ENCODE measurements at regions not wholly inside any gene's neighbourhood (a gene's known extent, or its start where the extent isn't known, plus 50 kb on each side); places are given as distances from the start of the nearest gene placed in this dataset.

DNA sequence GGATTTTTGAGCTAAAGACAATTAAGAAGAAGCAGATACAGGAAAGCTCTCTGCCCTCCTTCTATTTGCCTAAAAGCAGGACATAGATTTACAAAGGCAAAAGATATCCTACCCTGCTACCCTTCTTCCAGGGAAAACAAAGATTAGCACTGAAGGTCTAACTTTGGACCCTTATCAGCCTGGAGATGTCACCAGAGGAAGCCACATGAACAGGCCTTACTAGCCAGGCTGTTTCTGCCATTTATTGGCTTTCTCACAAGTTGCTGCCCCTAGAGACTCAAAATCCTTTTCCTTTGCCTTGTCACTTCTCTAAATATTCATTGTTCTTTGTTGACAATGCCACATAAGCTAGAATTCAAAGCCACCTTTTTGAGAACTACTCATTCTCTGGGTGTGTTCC is 147.3 kb downstream of the B3GNT2 start:
- no peaks in the 10 kb centered on the region for H4K20me1 ChIP-seq (ENCODE audit: insufficient read depth, low read depth, low read length)
- no peak overlapping the region for H3K9ac ChIP-seq (ENCODE audit: low read length)
- no peak overlapping the region for H3K4me2 ChIP-seq (ENCODE audit: low read depth, low read length, poor library complexity, severe bottlenecking)
- H3K9me3 ChIP-seq (ENCODE audit: low read length) = no peaks in the 10 kb centered on the region
- H3K27me3 ChIP-seq (ENCODE audit: low read length) = no peaks in the 10 kb centered on the region
- no peaks in the 10 kb centered on the region for H3K79me2 ChIP-seq (ENCODE audit: low read length)
- no peak overlapping the region for H3K27ac ChIP-seq (ENCODE audit: low read length)
- H3K4me3 ChIP-seq (ENCODE audit: low read length) = no peak overlapping the region
- no peak for DNase-seq
- H2AFZ ChIP-seq (ENCODE audit: low read length) = no peak overlapping the region
- no peaks in the 10 kb centered on the region for H3K4me1 ChIP-seq (ENCODE audit: low read length)
- no peaks in the 10 kb centered on the region for H3K36me3 ChIP-seq (ENCODE audit: insufficient read depth, low read length)
- no peaks in the 10 kb centered on the region for H3K9me2 ChIP-seq (replicated peaks; ENCODE audit: insufficient read depth, low read length)

- Histone ChIP-seq H3K9me3 (ENCODE audit: low read length) (no peaks in the 10 kb centered on the region), H3K27ac (ENCODE audit: low read length) (no peak overlapping the region), H3K9ac (ENCODE audit: low read length) (no peak overlapping the region), H3K27me3 (ENCODE audit: low read length) (no peaks in the 10 kb centered on the region), H3K4me3 (ENCODE audit: low read length) (no peak overlapping the region), H2AFZ (ENCODE audit: low read length) (no peak overlapping the region), H3K9me2 (replicated peaks; ENCODE audit: insufficient read depth, low read length) (no peaks in the 10 kb centered on the region), H3K4me2 (ENCODE audit: low read depth, low read length, poor library complexity, severe bottlenecking) (no peak overlapping the region), H4K20me1 (ENCODE audit: insufficient read depth, low read depth, low read length) (no peaks in the 10 kb centered on the region), H3K36me3 (ENCODE audit: insufficient read depth, low read length) (no peaks in the 10 kb centered on the region), H3K79me2 (ENCODE audit: low read length) (no peaks in the 10 kb centered on the region), H3K4me1 (ENCODE audit: low read length) (no peaks in the 10 kb centered on the region)
- no peak for DNase-seq
These were observed 145.1 kb downstream of the B3GNT2 start for GRCh38 chr2:62340994-62341484.

GRCh38 chr2:62339837-62340236 is 143.9 kb downstream of the B3GNT2 start:
- Histone ChIP-seq H3K27ac (ENCODE audit: low read length) (no peak overlapping the region), H3K36me3 (ENCODE audit: insufficient read depth, low read length) (no peaks in the 10 kb centered on the region), H2AFZ (ENCODE audit: low read length) (no peak overlapping the region), H3K9ac (ENCODE audit: low read length) (no peak overlapping the region), H3K9me3 (ENCODE audit: low read length) (no peaks in the 10 kb centered on the region), H3K4me2 (ENCODE audit: low read depth, low read length, poor library complexity, severe bottlenecking) (no peak overlapping the region), H3K27me3 (ENCODE audit: low read length) (no peaks in the 10 kb centered on the region), H3K9me2 (replicated peaks; ENCODE audit: insufficient read depth, low read length) (no peaks in the 10 kb centered on the region), H3K79me2 (ENCODE audit: low read length) (no peaks in the 10 kb centered on the region), H4K20me1 (ENCODE audit: insufficient read depth, low read depth, low read length) (no peaks in the 10 kb centered on the region), H3K4me1 (ENCODE audit: low read length) (no peaks in the 10 kb centered on the region), H3K4me3 (ENCODE audit: low read length) (no peak overlapping the region)
- DNase-seq = no peak

GRCh38 chr2:62339413-62339812 is 143.5 kb downstream of the B3GNT2 start:
- Histone ChIP-seq H3K27me3 (ENCODE audit: low read length) (no peaks in the 10 kb centered on the region), H3K9ac (ENCODE audit: low read length) (no peak overlapping the region), H3K4me2 (ENCODE audit: low read depth, low read length, poor library complexity, severe bottlenecking) (no peak overlapping the region), H3K27ac (ENCODE audit: low read length) (no peak overlapping the region), H3K4me3 (ENCODE audit: low read length) (no peak overlapping the region), H3K36me3 (ENCODE audit: insufficient read depth, low read length) (no peaks in the 10 kb centered on the region), H4K20me1 (ENCODE audit: insufficient read depth, low read depth, low read length) (no peaks in the 10 kb centered on the region), H3K9me2 (replicated peaks; ENCODE audit: insufficient read depth, low read length) (no peaks in the 10 kb centered on the region), H3K79me2 (ENCODE audit: low read length) (no peaks in the 10 kb centered on the region), H2AFZ (ENCODE audit: low read length) (no peak overlapping the region), H3K4me1 (ENCODE audit: low read length) (no peaks in the 10 kb centered on the region), H3K9me3 (ENCODE audit: low read length) (no peaks in the 10 kb centered on the region)
- no peak for DNase-seq

- no peak overlapping the region for H3K4me2 ChIP-seq (ENCODE audit: low read depth, low read length, poor library complexity, severe bottlenecking)
- no peaks in the 10 kb centered on the region for H3K9me3 ChIP-seq (ENCODE audit: low read length)
- no peaks in the 10 kb centered on the region for H4K20me1 ChIP-seq (ENCODE audit: insufficient read depth, low read depth, low read length)
- H3K27me3 ChIP-seq (ENCODE audit: low read length) = no peaks in the 10 kb centered on the region
- H3K4me3 ChIP-seq (ENCODE audit: low read length) = no peak overlapping the region
- H3K79me2 ChIP-seq (ENCODE audit: low read length) = no peaks in the 10 kb centered on the region
- H2AFZ ChIP-seq (ENCODE audit: low read length) = no peak overlapping the region
- H3K9me2 ChIP-seq (replicated peaks; ENCODE audit: insufficient read depth, low read length) = no peaks in the 10 kb centered on the region
- no peak for DNase-seq
- no peak overlapping the region for H3K9ac ChIP-seq (ENCODE audit: low read length)
- H3K36me3 ChIP-seq (ENCODE audit: insufficient read depth, low read length) = no peaks in the 10 kb centered on the region
- no peaks in the 10 kb centered on the region for H3K4me1 ChIP-seq (ENCODE audit: low read length)
- no peak overlapping the region for H3K27ac ChIP-seq (ENCODE audit: low read length)
These were observed 142.2 kb downstream of the B3GNT2 start for GRCh38 chr2:62338111-62338510.

- Histone ChIP-seq H3K4me1 (ENCODE audit: low read length) (no peaks in the 10 kb centered on the region), H3K27ac (ENCODE audit: low read length) (no peak overlapping the region), H3K79me2 (ENCODE audit: low read length) (no peaks in the 10 kb centered on the region), H3K27me3 (ENCODE audit: low read length) (no peaks in the 10 kb centered on the region), H3K9me3 (ENCODE audit: low read length) (no peaks in the 10 kb centered on the region), H3K4me2 (ENCODE audit: low read depth, low read length, poor library complexity, severe bottlenecking) (no peak overlapping the region), H3K36me3 (ENCODE audit: insufficient read depth, low read length) (no peaks in the 10 kb centered on the region), H4K20me1 (ENCODE audit: insufficient read depth, low read depth, low read length) (no peaks in the 10 kb centered on the region), H2AFZ (ENCODE audit: low read length) (no peak overlapping the region), H3K4me3 (ENCODE audit: low read length) (no peak overlapping the region), H3K9ac (ENCODE audit: low read length) (no peak overlapping the region), H3K9me2 (replicated peaks; ENCODE audit: insufficient read depth, low read length) (no peaks in the 10 kb centered on the region)
- DNase-seq = no peak
These were observed 141.5 kb downstream of the B3GNT2 start for GRCh38 chr2:62337403-62337802.

GRCh38 chr2:62335612-62336011 is 139.7 kb downstream of the B3GNT2 start:
- no peaks in the 10 kb centered on the region for H4K20me1 ChIP-seq (ENCODE audit: insufficient read depth, low read depth, low read length)
- H2AFZ ChIP-seq (ENCODE audit: low read length) = no peak overlapping the region
- H3K36me3 ChIP-seq (ENCODE audit: insufficient read depth, low read length) = no peaks in the 10 kb centered on the region
- no peak overlapping the region for H3K4me3 ChIP-seq (ENCODE audit: low read length)
- no peak overlapping the region for H3K27ac ChIP-seq (ENCODE audit: low read length)
- no peaks in the 10 kb centered on the region for H3K9me2 ChIP-seq (replicated peaks; ENCODE audit: insufficient read depth, low read length)
- no peaks in the 10 kb centered on the region for H3K79me2 ChIP-seq (ENCODE audit: low read length)
- no peak for DNase-seq
- no peak overlapping the region for H3K9ac ChIP-seq (ENCODE audit: low read length)
- no peaks in the 10 kb centered on the region for H3K27me3 ChIP-seq (ENCODE audit: low read length)
- no peak overlapping the region for H3K4me2 ChIP-seq (ENCODE audit: low read depth, low read length, poor library complexity, severe bottlenecking)
- no peaks in the 10 kb centered on the region for H3K9me3 ChIP-seq (ENCODE audit: low read length)
- H3K4me1 ChIP-seq (ENCODE audit: low read length) = no peaks in the 10 kb centered on the region

- Histone ChIP-seq H3K9ac (ENCODE audit: low read length) (no peak overlapping the region), H3K27me3 (ENCODE audit: low read length) (no peaks in the 10 kb centered on the region), H3K4me2 (ENCODE audit: low read depth, low read length, poor library complexity, severe bottlenecking) (no peak overlapping the region), H3K36me3 (ENCODE audit: insufficient read depth, low read length) (no peaks in the 10 kb centered on the region), H3K9me3 (ENCODE audit: low read length) (no peaks in the 10 kb centered on the region), H3K4me1 (ENCODE audit: low read length) (no peaks in the 10 kb centered on the region), H2AFZ (ENCODE audit: low read length) (no peak overlapping the region), H3K79me2 (ENCODE audit: low read length) (no peaks in the 10 kb centered on the region), H3K9me2 (replicated peaks; ENCODE audit: insufficient read depth, low read length) (no peaks in the 10 kb centered on the region), H4K20me1 (ENCODE audit: insufficient read depth, low read depth, low read length) (no peaks in the 10 kb centered on the region), H3K4me3 (ENCODE audit: low read length) (no peak overlapping the region), H3K27ac (ENCODE audit: low read length) (no peak overlapping the region)
- DNase-seq = no peak
These were observed 138.6 kb downstream of the B3GNT2 start for GRCh38 chr2:62334440-62335058.

Data from Karpas-422 (cell line).